ENCODE measurements at regions not wholly inside any gene's neighbourhood (a gene's known extent, or its start where the extent isn't known, plus 50 kb on each side); places are given as distances from the start of the nearest gene placed in this dataset.

- no peaks in the 10 kb centered on the region for H3K36me3 ChIP-seq (ENCODE audit: insufficient read depth, low read depth, low read length)
- H3K9me3 ChIP-seq (ENCODE audit: insufficient read depth, low read depth, low read length): no peaks in the 10 kb centered on the region
- H3K27ac ChIP-seq (ENCODE audit: low read length): no peak overlapping the region
- no peaks in the 10 kb centered on the region for H3K27me3 ChIP-seq (ENCODE audit: insufficient read depth, low read length)
- no peak overlapping the region for H3K9ac ChIP-seq (ENCODE audit: low read depth, low read length)
- H3K4me3 ChIP-seq (ENCODE audit: low read length): no peak overlapping the region
- no peaks in the 10 kb centered on the region for H3K4me1 ChIP-seq (ENCODE audit: insufficient read depth, low read length)
Measured at GRCh38 chr14:58805605-58806409, 168.0 kb downstream of the DACT1 start.

GRCh38 chr14:58807191-58807590 is 169.4 kb downstream of the DACT1 start:
- H3K9ac ChIP-seq (ENCODE audit: low read depth, low read length): no peak overlapping the region
- no peak overlapping the region for H3K4me3 ChIP-seq (ENCODE audit: low read length)
- H3K36me3 ChIP-seq (ENCODE audit: insufficient read depth, low read depth, low read length): no peaks in the 10 kb centered on the region
- H3K27me3 ChIP-seq (ENCODE audit: insufficient read depth, low read length): no peaks in the 10 kb centered on the region
- no peak overlapping the region for H3K27ac ChIP-seq (ENCODE audit: low read length)
- H3K4me1 ChIP-seq (ENCODE audit: insufficient read depth, low read length): no peaks in the 10 kb centered on the region
- H3K9me3 ChIP-seq (ENCODE audit: insufficient read depth, low read depth, low read length): no peaks in the 10 kb centered on the region

- Histone ChIP-seq H3K27me3 (ENCODE audit: insufficient read depth, low read length) (no peaks in the 10 kb centered on the region), H3K9ac (ENCODE audit: low read depth, low read length) (no peak overlapping the region), H3K9me3 (ENCODE audit: insufficient read depth, low read depth, low read length) (no peaks in the 10 kb centered on the region), H3K36me3 (ENCODE audit: insufficient read depth, low read depth, low read length) (no peaks in the 10 kb centered on the region), H3K27ac (ENCODE audit: low read length) (no peak overlapping the region), H3K4me1 (ENCODE audit: insufficient read depth, low read length) (no peaks in the 10 kb centered on the region), H3K4me3 (ENCODE audit: low read length) (no peak overlapping the region)
Measured at GRCh38 chr14:58808828-58809227, 171.1 kb downstream of the DACT1 start.

- Histone ChIP-seq H3K36me3 (ENCODE audit: insufficient read depth, low read depth, low read length) (no peaks in the 10 kb centered on the region), H3K27ac (ENCODE audit: low read length) (no peak overlapping the region), H3K4me1 (ENCODE audit: insufficient read depth, low read length) (no peaks in the 10 kb centered on the region), H3K9ac (ENCODE audit: low read depth, low read length) (no peak overlapping the region), H3K27me3 (ENCODE audit: insufficient read depth, low read length) (no peaks in the 10 kb centered on the region), H3K9me3 (ENCODE audit: insufficient read depth, low read depth, low read length) (no peaks in the 10 kb centered on the region), H3K4me3 (ENCODE audit: low read length) (no peak overlapping the region)
Measured at GRCh38 chr14:58809520-58809919, 171.8 kb downstream of the DACT1 start.

GRCh38 chr14:58812050-58812910 is 174.5 kb downstream of the DACT1 start:
- H3K9me3 ChIP-seq (ENCODE audit: insufficient read depth, low read depth, low read length): no peaks in the 10 kb centered on the region
- no peaks in the 10 kb centered on the region for H3K27me3 ChIP-seq (ENCODE audit: insufficient read depth, low read length)
- no peak overlapping the region for H3K9ac ChIP-seq (ENCODE audit: low read depth, low read length)
- no peaks in the 10 kb centered on the region for H3K36me3 ChIP-seq (ENCODE audit: insufficient read depth, low read depth, low read length)
- H3K4me3 ChIP-seq (ENCODE audit: low read length): no peak overlapping the region
- no peak overlapping the region for H3K27ac ChIP-seq (ENCODE audit: low read length)
- no peaks in the 10 kb centered on the region for H3K4me1 ChIP-seq (ENCODE audit: insufficient read depth, low read length)

- Histone ChIP-seq H3K9me3 (ENCODE audit: insufficient read depth, low read depth, low read length) (no peaks in the 10 kb centered on the region), H3K4me3 (ENCODE audit: low read length) (no peak overlapping the region), H3K36me3 (ENCODE audit: insufficient read depth, low read depth, low read length) (no peaks in the 10 kb centered on the region), H3K9ac (ENCODE audit: low read depth, low read length) (no peak overlapping the region), H3K4me1 (ENCODE audit: insufficient read depth, low read length) (no peaks in the 10 kb centered on the region), H3K27ac (ENCODE audit: low read length) (no peak overlapping the region), H3K27me3 (ENCODE audit: insufficient read depth, low read length) (no peaks in the 10 kb centered on the region)
Measured at GRCh38 chr14:58813745-58814144, 176.0 kb downstream of the DACT1 start.

GRCh38 chr14:58814466-58814865 is 176.7 kb downstream of the DACT1 start:
- Histone ChIP-seq H3K27ac (ENCODE audit: low read length) (no peak overlapping the region), H3K4me1 (ENCODE audit: insufficient read depth, low read length) (no peaks in the 10 kb centered on the region), H3K36me3 (ENCODE audit: insufficient read depth, low read depth, low read length) (no peaks in the 10 kb centered on the region), H3K4me3 (ENCODE audit: low read length) (no peak overlapping the region), H3K9ac (ENCODE audit: low read depth, low read length) (no peak overlapping the region), H3K9me3 (ENCODE audit: insufficient read depth, low read depth, low read length) (no peaks in the 10 kb centered on the region), H3K27me3 (ENCODE audit: insufficient read depth, low read length) (no peaks in the 10 kb centered on the region)

GRCh38 chr14:58815161-58815701 is 177.5 kb downstream of the DACT1 start:
- H3K4me3 ChIP-seq (ENCODE audit: low read length): no peak overlapping the region
- H3K27ac ChIP-seq (ENCODE audit: low read length): no peak overlapping the region
- no peak overlapping the region for H3K9ac ChIP-seq (ENCODE audit: low read depth, low read length)
- no peaks in the 10 kb centered on the region for H3K36me3 ChIP-seq (ENCODE audit: insufficient read depth, low read depth, low read length)
- H3K9me3 ChIP-seq (ENCODE audit: insufficient read depth, low read depth, low read length): no peaks in the 10 kb centered on the region
- H3K27me3 ChIP-seq (ENCODE audit: insufficient read depth, low read length): no peaks in the 10 kb centered on the region
- no peaks in the 10 kb centered on the region for H3K4me1 ChIP-seq (ENCODE audit: insufficient read depth, low read length)

GRCh38 chr14:58815794-58816193 is 178.0 kb downstream of the DACT1 start:
- no peaks in the 10 kb centered on the region for H3K9me3 ChIP-seq (ENCODE audit: insufficient read depth, low read depth, low read length)
- no peak overlapping the region for H3K4me3 ChIP-seq (ENCODE audit: low read length)
- H3K4me1 ChIP-seq (ENCODE audit: insufficient read depth, low read length): no peaks in the 10 kb centered on the region
- no peaks in the 10 kb centered on the region for H3K27me3 ChIP-seq (ENCODE audit: insufficient read depth, low read length)
- H3K9ac ChIP-seq (ENCODE audit: low read depth, low read length): no peak overlapping the region
- H3K27ac ChIP-seq (ENCODE audit: low read length): no peak overlapping the region
- no peaks in the 10 kb centered on the region for H3K36me3 ChIP-seq (ENCODE audit: insufficient read depth, low read depth, low read length)

- Histone ChIP-seq H3K9me3 (ENCODE audit: insufficient read depth, low read depth, low read length) (no peaks in the 10 kb centered on the region), H3K27ac (ENCODE audit: low read length) (no peak overlapping the region), H3K9ac (ENCODE audit: low read depth, low read length) (no peak overlapping the region)
Measured at GRCh38 chr14:58816416-58817115, 178.8 kb downstream of the DACT1 start.

GRCh38 chr14:58817846-58818245 is 180.1 kb downstream of the DACT1 start:
- Histone ChIP-seq H3K4me3 (ENCODE audit: low read length) (no peak overlapping the region), H3K9ac (ENCODE audit: low read depth, low read length) (no peak overlapping the region), H3K9me3 (ENCODE audit: insufficient read depth, low read depth, low read length) (no peaks in the 10 kb centered on the region), H3K27me3 (ENCODE audit: insufficient read depth, low read length) (no peaks in the 10 kb centered on the region), H3K36me3 (ENCODE audit: insufficient read depth, low read depth, low read length) (no peaks in the 10 kb centered on the region), H3K27ac (ENCODE audit: low read length) (no peak overlapping the region), H3K4me1 (ENCODE audit: insufficient read depth, low read length) (no peaks in the 10 kb centered on the region)

More at GRCh38 chr14:58816416-58817115, 178.8 kb downstream of the DACT1 start:
- no peak overlapping the region for H3K4me3 ChIP-seq (ENCODE audit: low read length)
- no peaks in the 10 kb centered on the region for H3K4me1 ChIP-seq (ENCODE audit: insufficient read depth, low read length)
- H3K27me3 ChIP-seq (ENCODE audit: insufficient read depth, low read length): no peaks in the 10 kb centered on the region
- no peaks in the 10 kb centered on the region for H3K36me3 ChIP-seq (ENCODE audit: insufficient read depth, low read depth, low read length)
